ENCODE measurements at regions not wholly inside any gene's neighbourhood (a gene's known extent, or its start where the extent isn't known, plus 50 kb on each side); places are given as distances from the start of the nearest gene placed in this dataset.

- Histone ChIP-seq H3K27ac (no peak overlapping the region), H3K36me3 (no peaks in the 10 kb centered on the region), H3K4me1 (no peaks in the 10 kb centered on the region), H3K9me3 (peaks cover 0 to 10% (median 0%) of the 10 kb centered on the region in 4 donors), H3K4me3 (no peak overlapping the region), H3K27me3 (no peaks in the 10 kb centered on the region)
- ATAC-seq (ENCODE audit: low FRiP score in 2 of 2) (no peak), DNase-seq (no peak)
- TF ChIP-seq CTCF (IDR thresholded peaks at IDR 0.05): no peak
- WGBS, 2 donors: 75 to 83% methylated on average over 3 of the region's 3 CpGs
These were observed 2535.1 kb downstream of the ARAP2 start for GRCh38 chr4:33709247-33709646.

- Histone ChIP-seq H3K36me3 (no peaks in the 10 kb centered on the region), H3K27me3 (no peaks in the 10 kb centered on the region), H3K27ac (no peak overlapping the region), H3K9me3 (peaks cover 0 to 10% (median 0%) of the 10 kb centered on the region in 4 donors), H3K4me3 (no peak overlapping the region), H3K4me1 (no peaks in the 10 kb centered on the region)
- ATAC-seq (ENCODE audit: low FRiP score in 2 of 2) (no peak), DNase-seq (no peak)
- TF ChIP-seq CTCF (IDR thresholded peaks at IDR 0.05) (no peak), EP300 (IDR thresholded peaks at IDR 0.05) (no peak), POLR2AphosphoS5 (IDR thresholded peaks at IDR 0.05) (no peak), POLR2A (IDR thresholded peaks at IDR 0.05) (no peak)
These were observed 2532.5 kb downstream of the ARAP2 start for GRCh38 chr4:33711826-33712225.

- no peak for TF ChIP-seq POLR2A (IDR thresholded peaks at IDR 0.05)
- WGBS, 2 donors: 74 to 84% methylated on average over 1 of the region's 1 CpG
These were observed 2529.3 kb downstream of the ARAP2 start for GRCh38 chr4:33714971-33715370.

GRCh38 chr4:33715841-33716395, 2528.4 kb downstream of the ARAP2 start:
- Histone ChIP-seq H3K27me3 (no peaks in the 10 kb centered on the region), H3K36me3 (no peaks in the 10 kb centered on the region), H3K9me3 (no peaks in the 10 kb centered on the region), H3K27ac (no peak overlapping the region), H3K4me1 (no peaks in the 10 kb centered on the region), H3K4me3 (no peak overlapping the region)
- ATAC-seq (ENCODE audit: low FRiP score in 2 of 2): peak in 1 of 2 donors; percentile 53
- no peak for DNase-seq
- 66 to 69% methylated on average over 4 of the region's 4 CpGs for WGBS, 2 donors
- TF ChIP-seq CTCF (IDR thresholded peaks at IDR 0.05): no peak
- no peak for TF ChIP-seq POLR2AphosphoS5 (IDR thresholded peaks at IDR 0.05)
- TF ChIP-seq EP300 (IDR thresholded peaks at IDR 0.05): no peak
- TF ChIP-seq POLR2A (IDR thresholded peaks at IDR 0.05): no peak

More at GRCh38 chr4:33714971-33715370, 2529.3 kb downstream of the ARAP2 start:
- no peaks in the 10 kb centered on the region for H3K4me1 ChIP-seq
- ATAC-seq (ENCODE audit: low FRiP score in 2 of 2) (no peak), DNase-seq (no peak)
- H3K4me3 ChIP-seq: no peak overlapping the region
- no peaks in the 10 kb centered on the region for H3K27me3 ChIP-seq
- H3K36me3 ChIP-seq: no peaks in the 10 kb centered on the region
- no peak overlapping the region for H3K27ac ChIP-seq
- H3K9me3 ChIP-seq: peaks cover 0 to 3% (median 0%) of the 10 kb centered on the region in 4 donors

GRCh38 chr4:33722254-33722653, 2522.1 kb downstream of the ARAP2 start:
- Histone ChIP-seq H3K4me3 (no peak overlapping the region), H3K27me3 (no peaks in the 10 kb centered on the region), H3K9me3 (no peaks in the 10 kb centered on the region), H3K36me3 (no peaks in the 10 kb centered on the region), H3K27ac (no peak overlapping the region), H3K4me1 (no peaks in the 10 kb centered on the region)
- DNase-seq (no peak), ATAC-seq (ENCODE audit: low FRiP score in 2 of 2) (peak in 1 of 2 donors; percentile 42)
- 75 to 79% methylated on average over 2 of the region's 2 CpGs for WGBS, 2 donors
- TF ChIP-seq POLR2AphosphoS5 (IDR thresholded peaks at IDR 0.05) (no peak), EP300 (IDR thresholded peaks at IDR 0.05) (no peak), POLR2A (IDR thresholded peaks at IDR 0.05) (no peak), CTCF (IDR thresholded peaks at IDR 0.05) (no peak)
